Activated T-helper 17 cell treated with anti-CD3 and anti-CD28 coated beads, Interleukin-2, amount 50 U/mL, for 72 hours (primary cell): ENCODE measurements at regions not wholly inside any gene's neighbourhood (a gene's known extent, or its start where the extent isn't known, plus 50 kb on each side); places are given as distances from the start of the nearest gene placed in this dataset.

ENCODE experiments used
- ATAC-seq: fragments of 150-1000 bp; cut with Tn5 transposase; replicated peaks from 2 replicates; pipeline ENCODE4 v1.10.0; 2021; ENCODE audit warnings: mild to moderate bottlenecking, moderate library complexity
- H3K27ac Mint-ChIP-seq: one replicate; pipeline ENCODE4 v1.8.0; 2022; ENCODE audit warnings: mixed read lengths
- H3K27me3 Mint-ChIP-seq: one replicate; pipeline ENCODE4 v1.8.0; 2022; ENCODE audit warnings: mixed read lengths
- H3K36me3 Mint-ChIP-seq: one replicate; pipeline ENCODE4 v1.8.0; 2022; ENCODE audit warnings: low read depth, mild to moderate bottlenecking, mixed read lengths
- H3K4me1 Mint-ChIP-seq: one replicate; pipeline ENCODE4 v1.8.0; 2022; ENCODE audit warnings: mixed read lengths
- H3K4me3 Mint-ChIP-seq: one replicate; pipeline ENCODE4 v1.8.0; 2022; ENCODE audit warnings: mild to moderate bottlenecking, mixed read lengths
- H3K9me3 Mint-ChIP-seq: one replicate; pipeline ENCODE4 v1.8.0; 2022; ENCODE audit warnings: mixed read lengths

GRCh38 chr1:191546803-191547202, 611.5 kb upstream of the RGS18 start:
- Mint-ChIP-seq H3K27me3 (no peaks in the 10 kb centered on the region), H3K27ac (no peak overlapping the region), H3K36me3 (no peaks in the 10 kb centered on the region), H3K4me1 (no peaks in the 10 kb centered on the region), H3K9me3 (peaks cover 12% of the 10 kb centered on the region), H3K4me3 (no peak overlapping the region)
- no peak for ATAC-seq

GRCh38 chr1:191551019-191551418, 607.2 kb upstream of the RGS18 start:
- no peak overlapping the region for H3K27ac Mint-ChIP-seq
- no peaks in the 10 kb centered on the region for H3K27me3 Mint-ChIP-seq
- H3K36me3 Mint-ChIP-seq = no peaks in the 10 kb centered on the region
- no peaks in the 10 kb centered on the region for H3K4me1 Mint-ChIP-seq
- ATAC-seq = no peak
- peaks cover 11% of the 10 kb centered on the region for H3K9me3 Mint-ChIP-seq
- H3K4me3 Mint-ChIP-seq = no peak overlapping the region

- Mint-ChIP-seq H3K4me1 (no peaks in the 10 kb centered on the region), H3K4me3 (no peak overlapping the region), H3K27me3 (no peaks in the 10 kb centered on the region), H3K27ac (no peak overlapping the region), H3K9me3 (peaks cover 3% of the 10 kb centered on the region), H3K36me3 (no peaks in the 10 kb centered on the region)
- ATAC-seq = no peak
Observed at GRCh38 chr1:191558379-191558778, 599.9 kb upstream of the RGS18 start.

GRCh38 chr1:191561276-191561675, 597.0 kb upstream of the RGS18 start:
- Mint-ChIP-seq H3K36me3 (no peaks in the 10 kb centered on the region), H3K4me3 (no peak overlapping the region)
- ATAC-seq = no peak

GRCh38 chr1:191564275-191564674, 594.0 kb upstream of the RGS18 start:
- no peak for ATAC-seq
- no peaks in the 10 kb centered on the region for H3K27me3 Mint-ChIP-seq
- no peaks in the 10 kb centered on the region for H3K36me3 Mint-ChIP-seq
- H3K9me3 Mint-ChIP-seq = peaks cover 9% of the 10 kb centered on the region
- H3K4me3 Mint-ChIP-seq = no peak overlapping the region
- H3K27ac Mint-ChIP-seq = no peak overlapping the region
- no peaks in the 10 kb centered on the region for H3K4me1 Mint-ChIP-seq

More at GRCh38 chr1:191561276-191561675, 597.0 kb upstream of the RGS18 start:
- Mint-ChIP-seq H3K9me3 (peaks cover 9% of the 10 kb centered on the region), H3K27ac (no peak overlapping the region), H3K27me3 (no peaks in the 10 kb centered on the region), H3K4me1 (no peaks in the 10 kb centered on the region)

GRCh38 chr1:191572479-191572878, 585.8 kb upstream of the RGS18 start:
- ATAC-seq = no peak
- Mint-ChIP-seq H3K36me3 (no peaks in the 10 kb centered on the region), H3K4me1 (no peaks in the 10 kb centered on the region), H3K9me3 (peaks cover 2% of the 10 kb centered on the region), H3K27me3 (no peaks in the 10 kb centered on the region), H3K27ac (no peak overlapping the region), H3K4me3 (no peak overlapping the region)

GRCh38 chr1:191575180-191575579, 583.1 kb upstream of the RGS18 start:
- Mint-ChIP-seq H3K9me3 (peaks cover 14% of the 10 kb centered on the region), H3K4me1 (no peaks in the 10 kb centered on the region), H3K36me3 (no peaks in the 10 kb centered on the region), H3K4me3 (no peak overlapping the region), H3K27me3 (no peaks in the 10 kb centered on the region), H3K27ac (no peak overlapping the region)
- no peak for ATAC-seq

- ATAC-seq = no peak
- H3K27me3 Mint-ChIP-seq = no peaks in the 10 kb centered on the region
- H3K36me3 Mint-ChIP-seq = no peaks in the 10 kb centered on the region
- no peak overlapping the region for H3K27ac Mint-ChIP-seq
- H3K9me3 Mint-ChIP-seq = peaks cover 14% of the 10 kb centered on the region
- H3K4me1 Mint-ChIP-seq = no peaks in the 10 kb centered on the region
- no peak overlapping the region for H3K4me3 Mint-ChIP-seq
Observed at GRCh38 chr1:191575746-191576145, 582.5 kb upstream of the RGS18 start.

- H3K4me1 Mint-ChIP-seq = no peaks in the 10 kb centered on the region
- no peak for ATAC-seq
- H3K9me3 Mint-ChIP-seq = peaks cover 14% of the 10 kb centered on the region
- no peaks in the 10 kb centered on the region for H3K36me3 Mint-ChIP-seq
- no peaks in the 10 kb centered on the region for H3K27me3 Mint-ChIP-seq
- H3K4me3 Mint-ChIP-seq = no peak overlapping the region
- H3K27ac Mint-ChIP-seq = no peak overlapping the region
Observed at GRCh38 chr1:191577213-191577612, 581.0 kb upstream of the RGS18 start.

GRCh38 chr1:191578281-191578680, 580.0 kb upstream of the RGS18 start:
- H3K27me3 Mint-ChIP-seq = no peaks in the 10 kb centered on the region

GRCh38 chr1:191579019-191579418, 579.2 kb upstream of the RGS18 start:
- H3K36me3 Mint-ChIP-seq = no peaks in the 10 kb centered on the region
- no peaks in the 10 kb centered on the region for H3K27me3 Mint-ChIP-seq
- peaks cover 14% of the 10 kb centered on the region for H3K9me3 Mint-ChIP-seq
- no peak overlapping the region for H3K27ac Mint-ChIP-seq
- ATAC-seq = no peak
- no peaks in the 10 kb centered on the region for H3K4me1 Mint-ChIP-seq
- H3K4me3 Mint-ChIP-seq = no peak overlapping the region

More at GRCh38 chr1:191578281-191578680, 580.0 kb upstream of the RGS18 start:
- Mint-ChIP-seq H3K4me3 (no peak overlapping the region), H3K9me3 (peaks cover 14% of the 10 kb centered on the region), H3K27ac (no peak overlapping the region), H3K4me1 (no peaks in the 10 kb centered on the region), H3K36me3 (no peaks in the 10 kb centered on the region)
- no peak for ATAC-seq

GRCh38 chr1:191582169-191582568, 576.1 kb upstream of the RGS18 start:
- ATAC-seq = no peak
- Mint-ChIP-seq H3K4me1 (no peaks in the 10 kb centered on the region), H3K27me3 (no peaks in the 10 kb centered on the region), H3K4me3 (no peak overlapping the region), H3K36me3 (no peaks in the 10 kb centered on the region), H3K27ac (no peak overlapping the region), H3K9me3 (peaks cover 22% of the 10 kb centered on the region)

GRCh38 chr1:191585095-191585494, 573.2 kb upstream of the RGS18 start:
- H3K4me3 Mint-ChIP-seq = no peak overlapping the region
- no peaks in the 10 kb centered on the region for H3K27me3 Mint-ChIP-seq
- no peak overlapping the region for H3K27ac Mint-ChIP-seq
- H3K36me3 Mint-ChIP-seq = no peaks in the 10 kb centered on the region
- ATAC-seq = no peak
- no peaks in the 10 kb centered on the region for H3K4me1 Mint-ChIP-seq
- peaks cover 12% of the 10 kb centered on the region for H3K9me3 Mint-ChIP-seq

GRCh38 chr1:191588905-191589304, 569.4 kb upstream of the RGS18 start:
- peaks cover 17% of the 10 kb centered on the region for H3K9me3 Mint-ChIP-seq
- H3K27ac Mint-ChIP-seq = no peak overlapping the region
- no peak overlapping the region for H3K4me3 Mint-ChIP-seq
- H3K36me3 Mint-ChIP-seq = no peaks in the 10 kb centered on the region
- no peaks in the 10 kb centered on the region for H3K27me3 Mint-ChIP-seq
- no peaks in the 10 kb centered on the region for H3K4me1 Mint-ChIP-seq
- ATAC-seq = no peak

GRCh38 chr1:191589536-191589935, 568.7 kb upstream of the RGS18 start:
- no peak for ATAC-seq
- no peaks in the 10 kb centered on the region for H3K27me3 Mint-ChIP-seq
- peaks cover 17% of the 10 kb centered on the region for H3K9me3 Mint-ChIP-seq
- no peaks in the 10 kb centered on the region for H3K4me1 Mint-ChIP-seq
- H3K4me3 Mint-ChIP-seq = no peak overlapping the region
- H3K36me3 Mint-ChIP-seq = no peaks in the 10 kb centered on the region
- H3K27ac Mint-ChIP-seq = no peak overlapping the region

- no peak overlapping the region for H3K27ac Mint-ChIP-seq
- ATAC-seq = no peak
Observed at GRCh38 chr1:191590578-191590977, 567.7 kb upstream of the RGS18 start.

More at GRCh38 chr1:191590578-191590977, 567.7 kb upstream of the RGS18 start:
- Mint-ChIP-seq H3K9me3 (peaks cover 13% of the 10 kb centered on the region), H3K4me1 (no peaks in the 10 kb centered on the region), H3K27me3 (no peaks in the 10 kb centered on the region), H3K4me3 (no peak overlapping the region), H3K36me3 (no peaks in the 10 kb centered on the region)
